Middle frontal gyrus (tissue), 1 donor: ENCODE measurements at regions not wholly inside any gene's neighbourhood (a gene's known extent, or its start where the extent isn't known, plus 50 kb on each side); places are given as distances from the start of the nearest gene placed in this dataset.

ENCODE experiments used
- DNase-seq: peaks from one replicate; pipeline ENCODE4 v3.0.0-alpha.2; 2015; ENCODE audit warnings: low spot score; ENCODE audit errors: extremely low spot score

DNA sequence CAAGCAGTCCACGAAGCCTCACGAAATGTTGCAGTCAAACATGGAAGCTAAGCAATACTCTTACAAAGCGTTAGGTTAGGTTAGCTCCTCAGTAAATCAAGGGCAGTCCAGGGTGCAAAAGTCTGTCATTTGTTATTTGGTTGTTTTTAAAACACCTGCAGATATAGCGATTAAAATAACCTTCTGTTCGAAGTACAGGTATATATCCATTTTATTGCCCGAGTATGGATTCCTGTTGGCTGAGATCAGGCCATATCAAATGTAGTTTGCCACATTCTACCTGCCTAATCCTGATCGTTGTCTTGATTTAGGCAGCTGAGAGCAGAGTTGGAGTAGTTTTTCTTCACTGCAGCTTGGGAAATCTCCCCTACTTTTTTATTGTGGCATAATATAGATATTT lies 99.5 kb upstream of the EPB41L3 start:
- DNase-seq, result no peak

DNA sequence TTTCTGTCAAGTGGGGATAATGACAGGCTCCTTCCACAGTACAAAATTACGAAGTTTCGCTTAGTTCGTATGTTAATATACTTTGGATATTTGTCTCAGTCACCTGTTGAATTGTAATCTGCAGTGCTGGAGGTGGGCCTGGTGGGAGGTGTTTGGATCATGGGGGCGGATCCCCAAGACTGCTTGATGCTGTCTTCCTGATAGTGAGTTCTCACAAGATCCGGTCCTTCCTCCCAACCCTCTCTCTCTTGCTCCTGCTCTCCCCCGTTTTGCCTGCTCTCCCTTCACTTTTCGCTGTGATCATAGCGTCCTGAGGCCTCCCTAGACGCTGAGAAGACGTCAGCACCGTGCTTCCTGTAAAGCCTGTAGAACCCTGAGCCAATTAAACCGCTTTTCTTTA lies 97.1 kb upstream of the EPB41L3 start:
- DNase-seq, result no peak

DNA sequence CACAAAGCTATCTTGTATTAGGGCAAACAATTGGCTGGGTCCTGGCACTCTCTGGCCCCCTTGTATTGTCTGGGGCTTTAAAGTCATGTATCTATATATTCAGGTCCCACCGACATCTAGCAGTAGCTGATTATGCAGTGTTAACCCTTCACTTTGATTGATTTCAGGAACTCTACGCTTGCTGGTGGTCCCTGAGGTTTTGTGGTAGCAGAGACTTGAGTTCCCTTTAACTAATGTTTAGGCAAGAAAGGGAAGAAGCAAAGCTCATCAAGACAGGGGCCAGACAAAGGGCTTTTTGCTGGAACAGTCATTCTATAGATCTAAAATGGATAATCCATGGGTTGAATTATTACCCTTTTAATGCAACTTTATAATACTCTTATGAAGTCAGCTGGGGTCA lies 95.3 kb upstream of the EPB41L3 start:
- DNase-seq, result no peak

DNA sequence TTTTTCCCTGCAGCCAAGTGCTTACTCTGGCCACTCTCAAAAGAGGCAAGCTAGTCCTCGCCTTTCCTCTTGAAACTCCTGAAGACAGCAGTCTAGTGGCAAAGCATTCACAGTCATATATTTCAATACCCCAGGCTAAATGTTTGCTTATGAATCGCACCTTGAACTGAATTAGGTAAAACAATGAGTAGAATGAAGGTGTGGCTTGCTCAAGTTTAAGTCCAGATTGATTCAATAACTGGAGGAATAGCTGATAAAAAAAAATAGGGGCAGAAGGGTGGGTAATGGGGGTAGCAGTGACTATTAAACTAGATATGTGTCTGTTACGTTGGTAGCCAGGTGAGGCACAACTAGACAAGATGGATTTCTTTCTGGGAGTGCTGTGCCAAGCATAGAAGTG lies 88.2 kb upstream of the EPB41L3 start:
- DNase-seq, result no peak

DNA sequence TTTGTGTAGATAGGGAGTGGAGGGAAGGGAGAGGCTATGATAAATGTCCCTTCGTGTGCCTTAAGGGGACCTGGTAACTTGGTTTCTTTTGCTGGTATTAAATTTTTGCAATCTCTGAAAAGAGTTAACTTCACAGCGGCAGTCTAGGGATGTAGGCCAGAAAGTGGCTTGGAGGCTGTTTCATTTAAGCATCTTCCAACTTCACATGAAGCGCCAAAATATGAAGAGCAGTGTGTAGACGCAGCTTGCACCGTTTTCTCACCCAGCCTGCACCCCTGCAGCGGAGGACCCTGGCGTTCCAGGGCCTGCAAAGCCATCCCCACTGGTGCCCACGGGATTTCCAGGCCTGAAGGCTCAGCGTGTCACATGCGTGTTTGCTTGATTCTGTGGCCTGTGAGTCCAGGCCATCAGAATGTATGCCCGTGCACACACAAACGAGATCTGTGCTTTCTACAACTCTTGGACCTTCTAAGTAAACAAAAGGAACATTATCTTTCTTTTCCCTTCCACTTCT lies 87.2 kb upstream of the EPB41L3 start:
- DNase-seq, result no peak

DNA sequence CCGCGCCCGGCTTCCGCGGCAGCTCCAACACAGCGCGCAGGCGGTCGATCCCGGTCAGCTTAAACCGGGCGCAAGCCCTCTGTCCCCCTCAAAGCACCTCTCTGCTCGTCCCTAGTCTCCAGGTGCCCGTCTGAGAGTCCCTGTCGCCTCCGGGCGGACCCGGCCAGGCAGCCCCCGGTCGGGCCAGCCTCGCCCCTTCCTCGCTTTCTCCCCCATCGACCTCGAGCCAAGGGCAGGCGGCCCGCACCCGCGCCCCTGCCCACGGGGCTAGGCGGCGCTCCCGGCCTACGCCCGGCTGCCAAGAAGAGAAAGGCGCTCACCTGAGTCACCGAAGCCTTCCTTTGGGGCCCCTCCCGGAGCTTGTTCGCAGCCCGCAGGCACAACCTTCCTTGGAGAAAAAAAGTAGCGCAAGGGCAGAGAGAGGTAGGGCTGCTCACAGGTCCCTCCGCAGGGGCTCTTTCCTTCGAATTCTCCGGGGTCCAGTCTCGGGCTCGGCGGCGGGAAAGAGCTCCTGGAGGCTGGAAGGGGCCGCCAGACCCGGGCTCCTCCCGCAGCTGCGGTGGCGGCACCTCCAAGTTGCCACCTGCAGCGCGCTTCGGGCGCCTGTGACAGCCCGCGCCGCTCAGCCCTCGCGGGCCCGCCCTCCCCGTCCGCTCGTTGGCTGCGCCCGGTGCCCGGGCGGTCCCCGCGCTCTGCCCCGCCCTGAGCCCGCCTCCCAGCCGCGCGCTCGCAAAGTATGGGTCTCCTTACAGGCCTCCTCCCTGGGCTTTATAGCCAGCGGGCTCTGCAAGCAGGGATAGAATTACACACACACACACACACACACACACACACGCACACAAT lies 86.5 kb upstream of the EPB41L3 start:
- DNase-seq, result peak; percentile 42

DNA sequence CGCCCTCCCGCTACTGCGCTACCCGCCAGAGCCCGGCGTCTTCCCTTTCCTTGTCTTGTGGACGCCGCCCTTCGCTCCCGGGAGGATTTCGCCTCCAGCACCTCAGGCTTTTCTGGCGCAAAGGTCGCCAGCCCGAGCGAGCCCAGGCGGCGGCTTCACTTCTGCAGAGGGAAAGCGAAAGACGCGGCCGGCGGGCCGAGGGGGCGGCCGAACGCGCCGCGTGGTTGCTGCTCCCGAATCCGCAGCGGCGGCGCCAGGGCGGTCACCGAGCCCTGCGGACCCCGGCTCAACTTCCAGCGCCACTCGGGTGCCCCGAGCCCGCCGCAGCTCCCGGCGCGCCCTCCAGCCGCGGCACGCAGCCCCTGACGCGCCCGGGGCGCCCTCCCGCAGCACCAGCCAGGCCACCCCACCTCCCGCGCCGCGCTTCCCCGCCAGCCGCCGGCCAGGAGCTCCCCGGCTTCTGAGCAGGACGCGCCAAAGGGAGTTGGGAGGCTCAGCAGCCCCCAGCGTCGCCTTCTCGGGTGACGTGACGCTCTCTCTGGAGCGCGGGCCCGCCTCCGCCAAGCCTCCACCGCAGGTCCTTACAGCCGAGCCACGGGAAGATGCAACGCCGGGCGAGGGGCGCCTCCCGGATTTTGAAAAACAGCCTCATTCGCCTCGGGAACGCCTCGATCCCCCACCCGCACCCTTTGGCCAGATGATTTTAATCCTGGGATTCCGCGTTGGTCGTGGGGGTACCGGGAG lies 84.9 kb upstream of the EPB41L3 start:
- DNase-seq, result peak; percentile 57

DNA sequence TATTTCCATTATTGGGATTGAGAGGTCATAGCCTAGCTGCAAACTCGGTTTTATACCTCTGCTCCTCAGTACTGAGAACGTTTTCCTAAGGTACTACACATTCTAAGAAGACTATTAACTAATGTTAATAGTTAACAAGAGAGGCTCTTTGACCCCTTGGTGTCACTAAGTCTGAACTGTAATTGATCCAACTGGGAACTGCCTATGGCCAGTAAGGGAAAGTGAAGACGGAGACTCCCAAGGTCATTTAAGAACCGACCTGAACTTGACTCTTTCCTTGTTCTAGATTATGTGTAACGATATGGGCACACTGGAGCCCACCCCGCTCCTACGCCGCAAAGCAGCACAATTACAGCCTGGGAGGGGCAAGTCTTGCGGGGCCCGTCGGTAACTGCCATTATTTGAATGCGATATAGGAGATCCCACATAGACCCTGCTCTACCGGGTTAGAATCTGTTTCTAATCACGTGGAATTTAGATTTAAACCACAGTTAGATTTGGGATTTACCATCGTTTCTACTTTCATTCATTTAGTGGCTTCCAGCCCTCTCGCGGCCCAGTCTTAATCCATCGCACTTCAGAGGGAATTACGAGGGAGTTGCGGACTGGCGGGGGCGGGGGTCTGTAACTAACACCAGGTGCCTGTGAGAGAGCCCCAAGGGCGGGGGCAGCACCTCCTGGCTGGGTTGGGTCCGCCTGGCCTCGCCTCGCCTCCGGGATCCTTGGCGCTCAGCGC lies 84.1 kb upstream of the EPB41L3 start:
- DNase-seq, result no peak

DNA sequence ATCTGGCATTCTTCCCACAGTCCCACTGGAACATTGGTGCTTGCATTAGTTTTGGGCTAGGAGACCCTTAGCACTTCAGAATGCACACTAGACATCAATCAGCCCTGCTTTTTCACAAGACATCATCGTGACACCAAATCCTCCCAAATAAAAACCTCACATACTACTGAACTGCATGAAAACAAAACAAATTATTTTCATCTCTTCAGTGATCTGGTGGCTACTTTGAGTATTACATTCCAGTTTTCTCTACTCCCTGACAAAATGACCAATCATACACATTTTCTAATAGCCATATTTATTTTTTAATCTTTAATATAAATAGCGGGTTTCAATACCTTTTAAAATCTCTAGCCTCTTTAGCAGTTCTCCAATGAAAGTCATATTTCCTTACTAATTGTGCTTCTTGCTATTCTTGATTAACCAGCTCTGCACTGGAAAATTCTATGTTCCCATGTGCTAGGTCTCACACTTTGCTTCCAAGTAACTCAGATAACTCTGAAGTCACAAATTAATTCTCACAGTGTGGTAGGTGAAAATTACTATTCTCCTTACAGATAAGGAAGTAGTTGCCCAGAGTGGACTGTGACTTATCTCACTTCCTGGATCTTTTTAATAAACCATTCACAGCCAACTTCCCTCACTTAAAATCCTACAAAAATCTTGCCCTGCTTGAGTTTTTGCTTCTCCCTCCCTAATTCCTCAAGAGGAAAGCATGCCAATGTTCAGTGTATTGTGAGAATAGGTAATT lies 82.5 kb upstream of the EPB41L3 start:
- DNase-seq, result no peak

DNA sequence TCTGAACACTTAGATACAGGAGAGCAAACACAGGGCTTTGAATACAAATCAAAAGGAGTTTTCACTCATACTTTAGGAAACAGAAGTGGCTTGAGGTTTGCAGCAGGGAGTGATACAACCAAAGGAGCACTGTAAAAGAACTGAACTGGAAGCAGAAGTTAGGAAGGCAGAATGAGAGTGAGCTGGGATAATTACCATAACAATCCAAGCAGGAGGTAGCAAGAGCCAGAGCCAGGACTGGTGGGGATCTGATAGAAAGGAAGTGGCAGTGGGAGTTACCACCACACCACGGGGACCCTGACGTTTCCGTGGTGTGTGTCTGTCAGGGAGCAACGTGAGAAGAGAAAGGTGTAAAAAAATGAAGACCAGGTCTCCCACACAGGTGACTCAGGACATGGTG lies 81.3 kb upstream of the EPB41L3 start:
- no peak for DNase-seq

DNA sequence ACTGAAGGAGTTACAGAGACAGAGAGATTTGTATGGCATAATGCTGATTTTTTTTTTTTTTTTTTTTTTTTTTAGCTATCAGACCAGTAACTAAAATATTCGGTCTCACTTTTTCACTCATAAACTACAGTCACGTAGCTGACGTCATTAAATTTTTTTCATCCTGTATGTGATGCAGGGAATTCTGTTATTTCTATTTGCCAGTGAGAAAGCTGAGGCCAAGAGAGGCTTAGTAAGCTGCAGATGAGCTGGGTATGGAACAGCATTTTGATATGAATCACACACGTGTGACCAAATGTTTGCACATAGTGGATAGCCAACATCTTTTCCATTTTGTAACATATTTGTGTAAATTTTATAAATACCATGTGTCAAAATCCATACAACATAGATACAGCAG lies 79.1 kb upstream of the EPB41L3 start:
- DNase-seq, result no peak

DNA sequence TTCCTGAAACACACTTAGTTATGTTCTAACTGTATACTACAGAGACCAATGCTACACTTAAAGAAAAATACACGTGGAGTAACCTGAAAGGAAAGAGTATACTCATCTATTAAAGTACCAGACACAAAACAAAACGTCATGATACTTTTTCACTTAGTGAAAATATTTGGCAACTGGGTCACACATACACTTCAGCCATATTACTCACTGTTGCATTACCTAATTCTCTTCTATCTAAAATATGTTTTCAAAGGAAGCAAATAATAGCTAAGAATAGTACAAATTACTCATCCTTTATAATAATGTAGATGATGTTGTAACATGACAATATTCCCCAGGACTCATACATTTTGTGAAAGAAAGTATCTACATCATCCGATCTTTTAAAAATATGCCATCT lies 76.5 kb upstream of the EPB41L3 start:
- DNase-seq, result no peak

DNA sequence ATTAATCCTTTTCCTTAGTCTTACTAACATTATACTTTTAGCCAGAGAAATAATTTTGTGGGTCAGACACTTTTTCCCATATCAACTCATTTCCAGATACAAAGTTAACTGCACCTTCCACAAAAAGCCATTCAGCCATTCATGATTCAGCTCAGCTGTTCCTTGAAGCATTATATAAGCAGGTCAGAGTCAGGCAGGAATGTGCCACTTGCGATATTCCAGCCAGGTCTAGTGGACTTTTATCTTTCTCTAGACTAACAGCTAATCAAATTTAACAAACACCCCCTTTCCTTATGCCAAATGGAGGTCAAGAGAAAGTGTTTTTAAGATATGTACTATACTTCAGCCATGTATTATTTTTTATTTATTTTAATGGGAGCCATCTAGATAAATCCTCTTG lies 75.6 kb upstream of the EPB41L3 start:
- no peak for DNase-seq

DNA sequence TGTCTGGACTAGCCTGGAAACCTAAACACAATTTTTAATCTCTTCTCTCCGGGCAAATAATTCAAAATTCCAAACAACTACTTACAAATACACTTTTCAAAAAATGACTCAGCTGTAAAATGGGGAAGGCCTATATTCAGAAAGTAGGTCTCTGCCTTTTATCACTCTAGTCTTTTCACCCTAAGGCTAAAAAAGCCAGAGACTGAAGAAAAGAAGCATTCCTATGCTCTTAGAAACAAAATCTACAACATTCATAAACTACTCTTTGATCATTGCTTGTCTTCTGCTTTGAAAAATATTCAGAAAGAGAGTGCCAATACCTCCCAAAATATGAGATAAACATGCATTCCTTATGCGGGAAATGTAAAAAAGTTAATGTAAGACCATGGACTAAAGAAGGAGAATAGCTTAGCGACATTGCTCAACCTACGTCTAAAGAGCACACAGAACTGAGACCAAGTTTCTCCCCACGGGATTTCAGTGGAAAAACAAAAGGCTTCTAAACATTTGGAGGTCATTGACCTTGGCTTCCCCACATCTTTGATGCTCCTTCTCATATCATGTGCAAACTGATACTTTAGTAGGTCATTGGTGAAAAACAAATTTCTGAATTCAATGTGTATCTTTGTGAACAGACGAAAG lies 74.4 kb upstream of the EPB41L3 start:
- no peak for DNase-seq

DNA sequence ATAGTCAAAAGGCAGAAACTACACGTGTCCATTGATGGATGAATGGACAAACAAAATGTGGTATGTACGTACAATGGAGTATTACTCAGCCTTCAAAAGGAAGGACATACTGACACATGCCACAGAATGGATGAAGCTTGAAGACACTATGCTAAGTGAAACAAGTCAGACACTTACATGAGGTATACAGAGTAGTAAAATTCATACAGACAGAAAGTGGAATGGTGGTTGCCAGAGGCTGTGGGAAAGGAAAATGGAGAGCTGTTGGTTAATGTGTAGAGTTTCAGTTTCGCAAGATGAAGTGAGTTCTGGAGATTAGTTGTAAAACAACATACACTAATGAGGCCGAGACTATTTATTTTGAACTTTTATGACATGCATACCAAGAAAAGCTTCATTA lies 67.4 kb upstream of the EPB41L3 start:
- DNase-seq, result no peak

DNA sequence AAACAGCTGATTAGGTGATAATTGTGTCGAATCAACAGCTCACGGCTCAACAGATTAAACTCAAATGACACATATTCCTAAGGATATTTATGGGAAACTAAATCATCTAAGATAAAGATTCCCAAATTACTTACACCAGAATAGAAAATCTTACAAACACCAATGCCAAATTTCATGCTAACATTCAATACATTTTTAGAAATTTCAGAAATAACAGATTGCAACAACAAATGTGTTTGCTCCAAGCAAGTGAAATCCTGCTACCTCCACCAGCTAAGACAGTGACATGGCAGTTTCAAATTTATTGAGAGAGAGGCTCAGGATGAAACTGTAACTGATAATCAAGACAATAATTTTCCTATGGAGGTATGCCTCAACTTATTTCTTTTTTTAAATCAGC lies 65.0 kb upstream of the EPB41L3 start:
- DNase-seq, result no peak

DNA sequence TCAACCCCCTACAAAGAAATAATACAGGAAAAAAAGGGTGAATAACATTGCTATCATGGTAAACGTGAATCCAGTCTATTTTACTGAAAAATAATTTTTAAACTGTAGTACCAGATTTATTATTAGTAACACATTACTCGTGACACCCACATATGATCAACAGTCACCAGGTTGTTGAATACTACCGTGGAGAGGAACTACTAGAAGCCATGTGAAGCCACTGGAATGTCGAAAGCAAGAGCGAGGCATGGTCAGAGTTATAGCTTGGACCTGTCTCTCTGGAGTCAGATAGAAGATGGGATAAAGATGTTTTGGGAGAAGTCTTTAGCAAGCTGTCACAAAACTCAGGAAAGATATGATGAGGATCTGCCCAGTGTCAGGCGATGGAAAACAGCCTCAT lies 63.2 kb upstream of the EPB41L3 start:
- no peak for DNase-seq

DNA sequence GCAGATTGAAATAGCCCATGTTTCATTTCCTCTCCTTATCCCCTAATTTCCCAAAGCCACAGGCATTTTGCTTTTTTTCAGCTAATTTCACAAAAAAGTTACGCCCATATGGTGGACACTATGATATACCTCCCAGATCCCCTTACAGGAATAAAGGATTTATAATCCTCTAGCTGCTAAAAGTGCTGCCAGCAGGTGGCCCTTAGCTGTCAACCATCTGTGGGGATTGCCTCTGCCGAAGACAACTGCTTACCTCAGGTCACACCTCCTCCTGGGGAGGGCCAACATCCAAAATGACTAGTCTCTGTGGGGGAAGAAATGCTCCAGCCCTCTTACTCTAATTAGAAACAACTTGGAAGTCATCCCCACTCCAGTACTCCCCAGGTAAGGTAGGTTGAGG lies 61.0 kb upstream of the EPB41L3 start:
- no peak for DNase-seq

DNA sequence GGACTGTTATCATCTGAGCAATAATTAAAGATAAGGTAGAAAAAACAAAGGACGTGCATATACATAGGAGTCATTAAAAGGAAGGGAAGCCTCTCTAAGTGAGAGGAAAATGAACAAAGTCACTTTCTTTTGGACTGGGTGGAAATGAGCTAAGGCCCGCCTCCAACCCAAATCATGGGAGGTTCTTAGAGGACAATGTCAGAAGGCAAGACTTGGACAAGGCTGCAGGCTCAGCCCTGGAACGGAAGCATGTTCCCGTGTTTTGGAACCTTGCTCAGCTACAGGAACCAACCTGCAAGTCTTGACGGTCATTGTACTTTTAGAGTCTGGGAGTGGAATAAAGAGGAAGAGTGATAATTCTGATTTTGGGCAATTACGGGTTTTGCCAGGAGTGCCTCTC lies 59.4 kb upstream of the EPB41L3 start:
- DNase-seq, result no peak

DNA sequence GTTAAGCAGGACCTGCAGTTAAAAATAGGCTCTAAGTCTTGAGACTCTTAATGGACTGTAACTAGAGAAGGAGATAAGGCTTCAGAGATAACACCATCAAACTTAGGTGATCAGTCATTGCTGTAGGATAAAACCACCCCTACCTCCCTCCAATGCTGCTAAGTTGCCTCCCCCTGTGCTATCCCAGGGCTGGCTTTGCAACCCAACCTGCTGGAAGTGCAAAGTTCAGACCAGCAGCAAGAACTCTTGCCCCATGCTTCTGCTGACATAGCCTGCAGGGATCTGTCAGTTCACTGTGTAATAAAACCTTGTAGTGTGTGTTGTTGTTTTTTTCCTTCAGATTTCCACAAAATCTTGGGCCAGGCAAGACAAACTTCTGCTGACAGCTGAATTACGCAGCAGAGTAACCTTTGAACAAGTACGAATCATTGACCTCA lies 57.4 kb upstream of the EPB41L3 start:
- no peak for DNase-seq
